HG03342 (cell line): ENCODE measurements at regions not wholly inside any gene's neighbourhood (a gene's known extent, or its start where the extent isn't known, plus 50 kb on each side); places are given as distances from the start of the nearest gene placed in this dataset.
"Not testable (repeated sequence)": the region's sequence is repeated elsewhere in the genome, so short reads cannot be mapped to it uniquely, and the experiment has no call there.

Source experiments
- ATAC-seq: cut with Tn5 transposase; IDR thresholded peaks from one replicate; pipeline ENCODE4 v1.9.1; 2021; ENCODE audit warnings: mild to moderate bottlenecking, moderate library complexity; ENCODE audit not compliant: unreplicated experiment

- no peak for ATAC-seq
These were observed 100.4 kb upstream of the SEMA3D start for GRCh38 chr7:85287106-85287825.

DNA sequence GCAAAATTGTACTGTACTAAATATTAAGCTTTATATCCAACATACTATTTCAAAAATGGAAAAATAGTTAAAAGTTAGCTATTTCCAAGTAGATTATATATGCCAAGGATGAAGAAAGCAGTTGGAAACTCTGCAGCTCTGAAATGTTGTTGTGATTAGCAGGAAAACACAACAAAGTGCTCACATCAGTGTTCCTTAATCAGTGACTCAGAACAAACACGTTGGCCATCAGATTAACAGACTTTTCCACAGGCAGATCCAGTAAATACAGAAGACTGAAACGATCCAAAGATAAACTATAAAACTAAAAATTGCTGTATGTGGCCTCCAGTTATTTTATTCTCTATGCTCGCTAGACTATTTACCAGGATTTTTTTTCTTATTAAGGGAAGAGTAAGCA, 99.6 kb upstream of the SEMA3D start:
- ATAC-seq, result no peak

GRCh38 chr7:85285527-85285926, 98.7 kb upstream of the SEMA3D start:
- no peak for ATAC-seq

DNA sequence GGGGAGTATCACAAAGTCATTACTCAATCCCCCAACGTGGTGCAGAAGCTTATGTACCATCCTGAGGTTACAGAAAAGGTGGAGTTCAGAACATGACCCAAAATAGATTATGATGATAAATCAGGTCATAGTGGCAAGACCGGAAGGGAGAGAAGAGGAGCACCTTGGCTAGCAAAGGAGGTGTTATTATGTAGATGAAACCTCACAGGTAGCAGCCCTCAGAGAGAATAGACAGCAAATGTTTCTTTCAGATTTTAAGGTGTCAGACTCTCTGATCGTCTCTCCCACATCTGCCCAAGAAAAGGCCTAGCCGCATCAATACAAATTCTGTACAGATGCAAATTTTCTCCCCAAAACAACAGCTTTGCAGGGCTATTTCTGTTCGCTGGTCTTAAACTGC, 88.3 kb upstream of the SEMA3D start:
- ATAC-seq, result no peak

DNA sequence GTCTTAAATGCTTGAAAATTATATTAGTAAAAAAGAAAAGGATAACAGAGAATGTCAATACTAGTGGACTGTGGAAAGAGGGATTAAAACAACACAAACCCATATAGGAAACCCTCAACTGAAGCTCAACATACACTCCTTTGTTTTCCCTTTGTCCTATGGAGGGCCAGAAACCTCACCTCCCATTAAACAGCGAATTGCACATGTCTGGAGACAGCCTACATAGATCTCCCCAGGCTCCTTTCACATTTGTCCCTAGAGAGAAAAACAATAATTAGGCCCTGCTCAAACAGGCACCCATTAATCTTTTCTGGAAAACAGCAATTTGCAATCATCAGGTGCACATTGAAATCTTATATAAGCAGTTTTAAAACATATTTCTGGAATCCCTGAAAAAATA, 87.6 kb upstream of the SEMA3D start:
- no peak for ATAC-seq

- ATAC-seq, result no peak
These were observed 76.0 kb upstream of the SEMA3D start for GRCh38 chr7:85262891-85263290.

DNA sequence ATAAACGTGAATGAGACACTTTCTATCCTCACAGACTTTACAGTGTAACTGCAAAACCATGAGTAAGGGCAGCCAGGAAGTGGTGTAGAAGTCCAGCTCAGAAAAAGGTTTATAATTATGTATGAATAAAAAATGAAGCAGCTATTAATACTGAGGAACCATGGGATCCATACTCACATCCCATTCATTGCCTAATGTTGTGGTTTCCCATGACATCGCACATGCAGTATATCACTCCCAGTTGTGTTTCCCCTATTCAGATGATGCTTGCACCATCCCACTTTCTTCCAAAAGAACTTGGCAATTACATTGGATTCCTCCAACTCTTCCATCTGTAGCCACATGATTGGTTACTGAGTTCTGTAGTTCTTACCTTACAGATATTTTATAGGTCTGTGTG, 74.5 kb upstream of the SEMA3D start:
- no peak for ATAC-seq

GRCh38 chr7:85249787-85250186, 62.9 kb upstream of the SEMA3D start:
- not testable (repeated sequence) for ATAC-seq

- ATAC-seq, result no peak
These were observed 52.3 kb upstream of the SEMA3D start for GRCh38 chr7:85239109-85239508.

- no peak for ATAC-seq
These were observed 50.9 kb upstream of the SEMA3D start for GRCh38 chr7:85237721-85238120.
